T-helper 1 cell treated with Interleukin-12 subunit alpha and Interleukin-12 subunit beta and Interleukin-4 antibody, amounts not matched to agents 30 ng/mL and 1 ng/mL, for 36 hours (primary cell): ENCODE measurements at regions not wholly inside any gene's neighbourhood (a gene's known extent, or its start where the extent isn't known, plus 50 kb on each side); places are given as distances from the start of the nearest gene placed in this dataset.

Source experiments
- intact Hi-C: fragments of 100-400 bp; cut with micrococcal nuclease; formaldehyde crosslinking; loops from one replicate; pipeline ENCODE4 v1.15.1; 2024

DNA sequence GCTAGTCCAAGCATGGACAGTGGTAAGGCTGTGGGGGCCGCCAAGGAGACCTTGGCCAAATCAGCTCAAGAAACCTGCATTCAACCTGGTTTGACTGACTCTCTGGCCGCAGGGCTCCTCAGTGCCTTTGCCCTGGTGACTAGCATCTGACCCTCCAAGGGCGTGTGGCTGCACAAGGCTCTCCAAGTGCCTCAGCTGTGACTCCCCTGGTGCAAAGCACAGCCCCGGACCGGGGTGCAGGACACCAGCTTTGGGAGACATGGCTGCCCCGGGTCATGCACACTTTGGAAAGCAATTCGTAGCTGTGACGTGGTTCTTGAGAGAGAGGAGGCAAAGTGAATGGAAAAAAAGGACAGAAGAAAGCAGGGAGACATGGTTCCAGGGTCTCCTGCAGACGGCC lies 245.2 kb upstream of the IRX2 start:
- intact Hi-C loops = no loop called here

- intact Hi-C loops = no loop called here
Observed at GRCh38 chr5:2996248-2996647, 244.8 kb upstream of the IRX2 start.

GRCh38 chr5:2995667-2996066 lies 244.2 kb upstream of the IRX2 start:
- intact Hi-C loops = no loop called here

DNA sequence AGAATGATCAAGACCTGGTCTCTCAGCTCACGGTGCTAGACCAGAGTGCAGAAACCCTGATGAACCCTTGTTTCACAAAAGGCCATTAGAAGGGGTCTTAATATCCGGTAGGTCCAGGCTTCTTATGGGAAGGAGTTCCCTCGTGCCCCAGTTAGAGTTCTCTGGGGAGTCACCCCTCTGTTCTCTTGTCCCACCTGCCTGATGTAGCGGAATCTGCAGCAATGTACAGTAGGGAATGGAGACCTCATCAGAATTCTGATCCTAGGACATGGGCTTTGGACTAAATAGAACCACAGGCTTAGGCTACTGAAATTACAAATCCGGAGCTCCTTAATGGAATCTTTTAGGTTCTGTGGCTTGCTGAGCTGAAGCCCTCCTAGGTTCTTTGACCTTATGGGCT lies 243.6 kb upstream of the IRX2 start:
- intact Hi-C loops = no loop called here

DNA sequence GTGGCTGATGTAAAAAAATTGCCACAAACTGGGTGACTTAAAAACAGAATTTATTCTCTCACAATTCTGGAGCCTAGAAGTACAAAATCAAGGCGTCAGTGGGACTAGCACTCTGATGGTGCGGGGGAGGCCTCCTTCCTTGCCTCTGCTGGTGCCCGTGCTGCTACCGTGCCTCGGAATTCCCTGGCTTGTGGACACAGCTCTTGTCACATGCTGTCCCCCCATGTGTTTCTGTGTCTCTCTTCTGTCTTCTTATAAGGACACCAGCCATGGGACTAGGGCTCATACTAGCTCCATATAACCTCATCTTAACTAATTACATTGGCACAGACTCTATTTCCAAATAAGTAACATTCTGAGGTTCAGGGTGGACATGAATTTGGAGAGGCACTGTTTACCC lies 242.3 kb upstream of the IRX2 start:
- intact Hi-C loops = no loop called here

- intact Hi-C loops = no loop called here
Observed at GRCh38 chr5:2993301-2993700, 241.8 kb upstream of the IRX2 start.

DNA sequence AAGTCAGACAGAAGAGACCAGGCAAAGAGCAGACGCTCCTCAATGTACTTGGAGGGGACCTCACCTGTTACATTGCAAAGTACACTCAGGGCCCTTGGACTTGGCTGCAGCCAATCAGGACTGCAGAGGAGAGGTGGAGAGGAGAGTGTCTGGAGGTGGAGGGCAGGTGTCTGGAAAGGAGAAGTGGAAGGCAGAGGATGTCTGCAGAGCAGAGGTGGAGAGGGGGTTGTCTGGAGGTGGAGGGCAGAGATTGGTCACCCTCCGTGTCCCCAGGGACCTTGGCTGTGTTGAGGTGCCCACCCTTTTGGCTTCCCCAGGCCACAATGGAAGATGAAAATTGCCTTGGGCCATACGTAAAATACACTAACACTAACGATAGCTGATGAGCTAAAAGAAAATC lies 241.3 kb upstream of the IRX2 start:
- intact Hi-C loops = no loop called here

GRCh38 chr5:2991884-2992283 lies 240.4 kb upstream of the IRX2 start:
- intact Hi-C loops = no loop called here

GRCh38 chr5:2989517-2989916 lies 238.0 kb upstream of the IRX2 start:
- intact Hi-C loops = no loop called here

- intact Hi-C loops = no loop called here
Observed at GRCh38 chr5:2986301-2986700, 234.8 kb upstream of the IRX2 start.

GRCh38 chr5:2985718-2986117 lies 234.2 kb upstream of the IRX2 start:
- intact Hi-C loops = no loop called here

- intact Hi-C loops = no loop called here
Observed at GRCh38 chr5:2983583-2984300, 232.3 kb upstream of the IRX2 start.

- intact Hi-C loops = no loop called here
Observed at GRCh38 chr5:2981652-2982051, 230.2 kb upstream of the IRX2 start.

GRCh38 chr5:2981035-2981434 lies 229.6 kb upstream of the IRX2 start:
- intact Hi-C loops = no loop called here

DNA sequence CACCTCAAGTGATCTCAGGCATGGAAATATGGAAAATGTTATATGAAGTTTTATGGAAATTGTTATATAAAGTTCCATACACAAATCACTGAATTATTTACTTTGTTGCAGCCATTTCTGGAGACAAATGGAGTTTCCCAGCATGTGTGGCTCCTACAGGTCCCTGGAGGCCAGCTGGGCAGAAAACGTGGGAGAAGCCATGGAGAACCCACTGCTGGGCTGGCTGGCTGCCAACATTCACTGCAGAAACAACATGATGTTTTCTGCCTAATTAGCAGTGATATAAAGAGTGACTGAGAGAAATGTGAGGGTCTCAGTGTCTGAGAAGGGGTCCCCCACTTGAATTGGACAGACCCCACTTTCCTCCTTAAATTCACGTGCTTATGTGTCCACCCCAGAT lies 208.8 kb upstream of the IRX2 start:
- intact Hi-C loops = no loop called here

DNA sequence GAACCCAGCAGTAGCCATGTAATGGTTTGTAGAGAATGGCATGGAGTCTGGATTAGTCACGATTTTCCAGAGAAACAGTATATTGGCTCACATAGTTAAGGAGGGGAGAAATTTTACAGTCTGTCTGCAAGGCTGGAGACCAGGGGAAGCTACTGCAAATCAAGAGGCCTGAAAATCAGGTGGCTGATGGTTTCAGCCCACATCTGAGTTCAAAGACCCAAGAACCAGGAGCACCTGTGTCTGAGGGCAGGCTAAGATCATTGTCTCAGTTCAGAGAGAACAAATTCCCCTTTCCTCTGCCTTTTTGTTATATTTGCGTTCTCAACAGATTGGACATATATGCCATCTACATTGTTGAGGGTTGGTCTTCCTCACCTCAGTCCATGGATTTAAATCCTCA lies 207.5 kb upstream of the IRX2 start:
- intact Hi-C loops = no loop called here

- intact Hi-C loops = no loop called here
Observed at GRCh38 chr5:2948875-2949274, 197.4 kb upstream of the IRX2 start.

GRCh38 chr5:2946315-2946714 lies 194.8 kb upstream of the IRX2 start:
- intact Hi-C loops = no loop called here

DNA sequence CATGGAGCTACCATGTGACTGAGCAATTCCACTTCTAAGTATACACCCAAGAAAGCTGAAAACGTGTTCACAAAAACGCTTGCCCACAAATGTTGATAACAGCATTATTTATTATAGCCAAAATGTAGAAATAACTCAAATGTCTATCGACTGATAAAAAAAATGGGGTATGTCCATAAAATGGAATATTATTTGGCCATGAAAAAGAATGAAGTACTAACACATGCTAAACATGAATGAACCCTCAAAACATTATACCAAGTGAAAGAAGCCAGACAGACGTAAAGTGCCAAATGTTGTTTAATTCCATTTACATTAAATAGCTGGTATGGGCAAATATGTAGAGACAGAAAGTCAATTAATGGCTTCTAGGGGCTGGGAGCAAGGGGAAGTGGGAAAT lies 184.9 kb upstream of the IRX2 start:
- intact Hi-C loops = no loop called here

GRCh38 chr5:2929779-2930178 lies 178.3 kb upstream of the IRX2 start:
- intact Hi-C loops = no loop called here

DNA sequence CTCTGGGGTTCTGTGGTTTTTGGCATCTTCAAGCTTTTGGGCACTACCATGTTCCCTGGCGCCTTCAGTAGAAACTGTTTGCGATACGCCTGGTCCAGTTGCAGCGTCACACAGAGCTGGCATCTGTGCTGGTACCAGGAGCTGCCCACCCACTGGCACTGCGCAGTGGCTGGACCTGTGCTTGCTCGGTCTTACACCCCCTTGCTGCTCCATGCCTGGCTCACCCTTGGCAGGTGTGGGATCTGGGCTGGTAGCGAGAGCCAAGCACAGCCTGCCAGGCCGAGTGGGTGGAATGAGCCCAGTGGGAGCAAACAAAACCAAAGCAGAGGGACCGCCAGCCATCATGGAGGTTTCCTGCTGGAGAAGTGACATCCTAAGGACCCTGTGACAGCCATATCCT lies 170.2 kb upstream of the IRX2 start:
- intact Hi-C loops = no loop called here

DNA sequence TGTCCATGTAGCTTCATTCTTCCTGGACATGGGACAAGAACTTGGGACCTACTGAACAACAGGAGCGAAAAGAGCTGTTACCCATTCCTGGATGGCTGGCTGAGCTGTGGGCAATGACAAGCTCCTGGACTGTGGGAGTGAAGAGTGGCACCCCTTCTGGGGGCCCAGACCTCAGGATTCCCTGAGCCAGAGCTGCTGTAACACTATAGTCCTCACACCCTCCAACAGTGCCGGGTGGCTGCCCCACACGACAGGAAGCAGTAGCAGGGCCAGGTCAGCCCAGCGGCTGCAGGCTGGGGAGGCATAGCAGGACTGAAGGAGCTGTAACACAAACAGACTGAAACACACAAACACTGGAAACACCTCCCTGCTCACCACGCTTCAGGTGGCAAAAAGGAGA lies 169.7 kb upstream of the IRX2 start:
- intact Hi-C loops = no loop called here

DNA sequence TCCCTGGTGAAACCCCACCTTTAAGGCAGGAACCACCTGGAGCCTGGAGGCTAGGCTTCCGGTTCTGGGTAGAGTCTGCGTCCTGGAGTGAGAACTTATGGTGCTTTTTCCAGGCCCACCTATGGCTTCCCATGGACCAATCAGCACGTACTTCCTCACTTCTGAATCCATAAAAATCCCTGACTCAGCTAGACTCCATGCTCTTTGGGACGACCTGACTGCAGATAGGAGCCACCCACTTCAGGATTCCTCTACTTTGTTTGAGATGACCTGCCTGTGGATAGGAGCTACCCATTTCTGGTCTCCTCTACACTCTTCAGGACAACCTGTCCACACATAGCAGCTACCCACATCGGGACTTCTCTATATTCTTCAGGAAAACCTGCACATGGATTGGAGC lies 168.8 kb upstream of the IRX2 start:
- intact Hi-C loops = no loop called here
